ENCODE measurements at regions not wholly inside any gene's neighbourhood (a gene's known extent, or its start where the extent isn't known, plus 50 kb on each side); places are given as distances from the start of the nearest gene placed in this dataset.

DNA sequence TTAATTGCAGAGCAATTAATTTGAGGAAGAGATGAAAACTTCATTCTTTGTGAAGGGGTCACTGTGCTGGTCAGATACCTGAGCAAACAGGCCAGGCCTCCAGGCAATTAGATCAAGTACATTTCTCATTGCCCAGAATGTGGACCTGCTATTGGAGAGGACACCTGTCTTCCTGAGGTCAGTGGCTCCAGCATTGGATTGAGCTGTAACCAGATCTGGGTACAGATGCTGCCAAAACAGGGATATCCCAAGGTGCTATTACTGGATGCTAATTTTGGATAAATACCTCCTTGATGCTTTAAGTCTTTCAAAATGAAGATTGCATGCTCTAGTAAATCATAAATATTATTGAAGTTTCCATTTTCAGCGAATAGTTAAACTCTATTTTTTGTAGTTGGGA, 131.5 kb downstream of the FAM161A start:
- DNase-seq: no peak

DNA sequence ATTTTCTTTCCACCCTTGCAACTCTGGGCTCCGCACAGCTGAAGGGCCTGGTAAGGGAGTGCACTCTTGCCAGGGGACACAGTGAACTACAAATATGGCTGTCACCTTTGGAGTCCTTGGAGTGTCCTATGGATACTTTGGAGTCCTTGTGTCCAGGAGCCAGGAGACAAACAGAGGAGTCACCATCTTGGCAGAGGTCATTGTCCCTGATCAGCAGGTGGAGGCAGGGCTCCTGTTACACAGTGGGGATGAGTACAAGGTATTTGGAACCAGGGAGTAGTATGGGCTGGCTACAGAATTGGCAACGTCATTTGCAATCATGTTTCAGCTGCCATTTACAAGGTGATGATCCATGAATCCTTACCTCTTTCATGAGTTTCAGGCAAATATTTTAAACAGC, 132.5 kb downstream of the FAM161A start:
- DNase-seq: no peak

DNA sequence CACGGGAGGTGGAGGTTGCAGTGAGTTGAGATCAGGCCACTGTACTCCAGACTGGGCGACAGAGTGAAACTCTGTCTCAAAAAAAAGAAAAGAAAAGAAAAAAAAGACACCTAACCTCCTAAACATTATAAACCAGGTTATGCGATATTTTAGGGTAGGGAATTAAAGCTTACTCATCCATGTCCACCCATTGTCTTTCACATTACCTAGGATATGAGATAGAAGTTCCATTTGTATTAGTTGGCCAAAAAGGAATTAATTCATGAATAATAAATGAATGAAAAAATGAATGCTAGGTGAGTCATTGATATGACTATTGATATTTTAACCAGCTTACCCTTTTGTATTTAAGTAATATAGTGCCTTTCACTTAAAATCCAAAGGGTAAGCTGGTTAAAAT, 132.9 kb downstream of the FAM161A start:
- no peak for DNase-seq

DNA sequence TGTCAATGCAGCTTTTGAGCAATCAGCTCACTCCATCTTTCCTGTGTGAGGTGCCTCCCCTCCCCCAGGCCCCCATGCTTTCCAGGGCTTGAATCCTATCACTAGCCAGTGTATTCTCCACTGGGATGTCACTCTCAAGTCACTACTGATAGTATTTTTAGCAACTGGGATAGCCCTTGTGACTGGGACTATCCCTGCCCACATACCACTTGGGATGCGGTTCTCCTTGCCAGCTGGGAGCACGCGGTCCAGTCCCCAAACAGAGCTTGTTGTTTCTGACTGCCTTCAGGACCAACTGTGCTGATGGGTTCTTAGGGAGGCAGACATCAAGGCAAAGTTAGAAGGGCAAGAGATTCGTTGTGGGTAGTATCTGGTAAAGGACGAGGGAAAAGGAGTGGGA, 134.9 kb downstream of the FAM161A start:
- no peak for DNase-seq

DNA sequence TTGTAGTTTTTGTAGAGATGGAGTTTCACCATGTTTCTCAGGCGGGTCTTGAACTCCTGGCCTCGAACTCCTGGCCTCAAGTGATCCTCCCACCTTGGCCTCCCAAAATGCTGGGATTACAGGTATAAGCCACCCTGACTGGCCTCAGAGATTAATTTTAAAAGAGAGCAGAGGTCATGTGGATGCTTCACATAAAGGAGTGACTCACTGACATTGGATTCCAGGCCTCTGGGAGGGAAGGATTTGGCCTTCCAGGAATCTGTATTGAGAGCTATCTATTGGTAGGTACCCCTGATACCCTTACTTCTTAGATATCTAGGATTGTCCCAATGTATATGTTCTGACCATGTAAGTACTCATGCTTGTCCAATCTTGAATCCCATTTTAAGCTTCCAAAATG, 138.4 kb downstream of the FAM161A start:
- no peak for DNase-seq

DNA sequence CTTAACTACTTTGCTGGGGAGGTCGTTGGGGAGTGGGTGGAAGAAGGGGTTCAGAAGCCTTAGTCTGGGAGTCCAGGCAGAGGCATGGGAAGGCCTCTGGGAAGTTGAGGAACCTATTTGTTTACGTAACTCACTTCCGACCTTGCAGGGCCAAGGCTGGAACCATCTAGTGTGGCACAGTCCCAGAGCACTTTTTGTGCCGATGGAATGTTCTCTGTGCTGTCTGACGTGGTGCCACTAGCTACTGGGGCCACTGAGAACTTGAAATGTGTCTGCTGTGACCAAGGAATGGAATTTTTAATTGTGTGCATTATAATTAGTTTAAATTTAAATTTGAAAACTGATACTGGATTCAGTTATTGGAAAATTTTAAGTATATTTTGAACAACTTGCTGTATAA, 139.7 kb downstream of the FAM161A start:
- DNase-seq: no peak

DNA sequence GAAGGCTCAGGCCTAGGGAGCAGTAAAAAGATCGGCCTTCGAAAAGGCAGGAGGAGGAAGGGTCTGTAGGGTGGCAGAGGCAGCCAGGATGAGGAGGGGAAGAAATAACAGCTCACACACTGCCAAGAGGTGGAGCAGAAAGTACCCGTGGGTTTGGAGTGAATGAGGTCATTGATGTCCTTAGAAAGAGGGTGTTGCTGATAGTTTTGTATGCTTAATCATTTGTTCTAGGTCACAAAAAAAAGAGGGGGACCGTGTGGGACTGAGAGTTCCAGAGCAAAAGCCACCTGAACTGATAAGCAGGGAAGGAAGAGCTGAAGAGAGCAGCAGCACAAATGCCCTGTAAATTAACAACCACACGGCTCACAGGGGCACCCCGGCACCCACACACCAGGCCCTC, 140.4 kb downstream of the FAM161A start:
- DNase-seq: no peak

DNA sequence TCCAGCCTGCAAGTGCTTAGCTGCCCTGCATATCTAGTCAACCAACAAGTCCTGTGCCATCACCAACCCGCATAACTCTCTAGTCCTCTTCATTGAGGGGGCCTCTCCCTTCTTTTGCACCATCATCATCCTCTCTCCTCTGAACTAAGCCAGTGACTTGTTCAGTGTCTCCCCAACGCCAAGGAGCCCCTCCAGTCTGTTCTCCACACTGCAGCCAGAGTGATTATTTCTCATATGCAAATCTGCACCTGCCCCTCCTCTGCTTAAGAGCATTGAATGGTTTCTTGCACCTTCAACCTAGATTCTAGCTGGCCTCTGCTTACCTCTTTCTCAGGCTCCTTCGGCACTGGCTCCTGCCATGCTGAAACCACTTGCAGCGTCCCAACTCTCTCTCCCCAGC, 141.8 kb downstream of the FAM161A start:
- DNase-seq: no peak

DNA sequence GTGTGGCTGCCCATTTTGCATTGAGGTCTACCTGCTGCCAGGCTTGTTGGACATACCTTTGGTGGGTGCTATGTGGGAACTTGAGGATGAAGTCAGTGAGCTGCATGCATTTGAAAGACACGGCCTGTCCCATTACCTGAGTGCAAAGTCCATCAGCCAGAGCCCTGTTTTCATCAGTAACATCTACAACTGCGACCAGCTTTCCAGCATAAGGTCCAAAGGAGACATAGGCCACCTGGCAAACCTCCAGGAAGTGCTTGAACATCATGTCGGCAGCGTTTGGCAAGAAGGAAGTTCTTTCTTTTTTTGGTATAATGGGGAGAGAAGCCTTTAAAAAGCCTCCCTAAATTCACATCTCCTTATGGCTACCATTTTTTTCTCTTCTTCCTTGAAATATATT, 143.1 kb downstream of the FAM161A start:
- no peak for DNase-seq

DNA sequence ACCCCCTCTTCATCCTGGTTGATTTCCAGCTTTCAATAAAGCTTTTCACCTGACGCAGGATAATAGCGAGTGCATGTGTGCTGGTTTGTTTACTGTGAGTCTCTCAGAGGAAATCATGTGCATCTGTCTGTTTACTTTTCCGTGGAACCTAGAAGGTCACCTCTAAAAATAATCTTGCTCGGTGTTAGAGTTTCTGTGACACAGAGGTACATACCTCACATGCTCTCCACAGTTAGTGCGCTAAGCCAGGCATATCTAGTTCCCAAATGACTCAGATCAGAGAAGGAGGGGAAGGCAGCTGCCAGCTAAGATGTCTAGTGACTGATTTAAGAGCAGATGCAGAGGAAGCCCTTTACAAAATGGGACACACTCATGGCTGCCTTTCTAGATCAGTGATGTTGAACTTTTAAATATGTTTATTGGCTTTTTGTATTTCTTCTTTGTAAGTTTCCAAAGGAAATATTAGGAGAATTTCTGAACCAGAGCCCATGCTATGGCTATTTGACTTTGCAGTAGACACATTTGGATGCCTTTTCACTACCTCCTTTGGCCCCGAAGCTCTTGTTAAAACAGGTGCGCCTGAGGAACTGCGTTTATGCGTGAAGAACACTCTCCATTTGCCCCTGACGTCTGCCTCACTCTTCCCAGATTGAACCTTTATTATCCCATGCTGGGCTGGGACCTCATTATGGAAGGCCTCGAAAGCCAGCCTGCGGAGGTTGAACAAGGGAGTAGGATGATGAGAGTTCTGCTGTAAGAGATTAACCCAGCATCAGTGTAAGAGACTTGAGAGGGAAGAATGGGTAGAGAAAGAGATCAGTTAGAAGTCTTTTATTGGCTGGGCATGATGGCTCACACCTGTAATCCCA, 145.6 kb downstream of the FAM161A start:
- DNase-seq: no peak

DNA sequence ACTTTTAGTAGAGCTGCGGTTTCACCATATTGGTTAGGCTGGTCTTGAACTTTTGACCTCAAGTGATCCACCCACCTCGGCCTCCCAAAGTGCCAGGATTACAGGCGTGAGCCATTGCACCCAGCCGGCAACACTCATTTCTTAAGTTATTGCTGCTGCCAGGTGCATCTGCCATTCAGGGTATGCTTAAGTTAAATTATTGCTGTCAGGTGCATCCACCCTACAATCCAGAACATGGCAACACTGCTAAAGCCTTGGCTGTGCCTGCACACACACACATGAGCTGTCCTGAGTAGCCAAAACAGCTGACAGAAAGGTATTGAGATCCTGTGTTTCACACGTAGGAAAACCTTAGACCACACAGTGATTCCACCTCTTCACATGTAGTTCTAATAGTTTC, 148.2 kb downstream of the FAM161A start:
- no peak for DNase-seq

DNA sequence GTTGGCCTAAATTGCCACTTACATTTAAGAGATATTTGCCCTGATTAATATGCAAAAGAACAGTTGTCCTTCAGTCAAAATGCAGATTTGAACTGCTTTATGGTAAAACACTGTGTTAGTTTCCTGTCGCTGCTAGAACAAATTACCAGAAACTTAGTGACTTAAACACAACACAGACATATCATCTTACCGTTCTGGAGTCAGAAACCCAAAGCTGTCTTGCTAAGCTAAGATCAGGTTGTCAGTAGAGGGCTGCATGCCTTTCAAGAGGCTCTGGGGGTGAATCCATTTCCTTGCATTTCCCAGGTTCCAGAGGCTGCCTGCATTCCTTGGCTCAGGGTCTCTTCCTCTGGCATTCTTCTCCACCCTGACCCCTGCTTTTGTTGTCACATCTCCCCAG, 149.5 kb downstream of the FAM161A start:
- no peak for DNase-seq

DNA sequence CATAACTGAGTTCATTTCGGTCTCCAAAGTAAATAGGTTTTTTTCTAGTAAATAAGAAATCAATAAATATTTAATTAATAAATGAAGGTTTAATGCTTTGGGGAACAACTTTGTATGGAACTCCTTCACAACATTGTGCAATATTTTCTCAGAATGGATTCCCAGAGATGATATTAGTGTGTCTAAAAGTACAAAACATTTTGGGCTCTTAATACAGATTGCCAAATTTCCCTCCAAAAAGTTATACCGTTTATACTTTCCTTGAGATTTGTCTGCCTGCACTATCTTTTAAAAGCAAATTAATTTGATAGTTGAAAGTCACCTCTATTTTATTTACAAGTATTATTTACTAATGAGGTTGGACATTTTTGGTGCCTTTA, 151.8 kb downstream of the FAM161A start:
- no peak for DNase-seq

DNA sequence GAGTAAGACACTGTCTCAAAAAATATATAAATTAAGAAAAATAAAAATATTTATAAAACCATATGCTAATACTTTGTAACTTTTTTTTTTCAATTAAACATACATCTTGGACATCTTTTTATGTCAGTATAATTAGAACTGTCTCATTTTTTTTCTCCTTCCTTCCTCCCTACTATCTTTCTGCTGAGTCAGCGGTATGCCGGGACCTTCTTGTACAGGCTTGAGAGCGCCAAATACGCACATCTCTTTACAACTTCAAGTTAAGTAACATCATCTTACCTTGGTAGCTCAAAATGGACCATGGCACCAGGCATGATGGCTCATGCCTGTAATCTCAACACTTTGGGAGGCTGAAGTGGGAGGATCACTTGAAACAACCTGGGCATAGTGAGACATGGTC, 153.4 kb downstream of the FAM161A start:
- no peak for DNase-seq

DNA sequence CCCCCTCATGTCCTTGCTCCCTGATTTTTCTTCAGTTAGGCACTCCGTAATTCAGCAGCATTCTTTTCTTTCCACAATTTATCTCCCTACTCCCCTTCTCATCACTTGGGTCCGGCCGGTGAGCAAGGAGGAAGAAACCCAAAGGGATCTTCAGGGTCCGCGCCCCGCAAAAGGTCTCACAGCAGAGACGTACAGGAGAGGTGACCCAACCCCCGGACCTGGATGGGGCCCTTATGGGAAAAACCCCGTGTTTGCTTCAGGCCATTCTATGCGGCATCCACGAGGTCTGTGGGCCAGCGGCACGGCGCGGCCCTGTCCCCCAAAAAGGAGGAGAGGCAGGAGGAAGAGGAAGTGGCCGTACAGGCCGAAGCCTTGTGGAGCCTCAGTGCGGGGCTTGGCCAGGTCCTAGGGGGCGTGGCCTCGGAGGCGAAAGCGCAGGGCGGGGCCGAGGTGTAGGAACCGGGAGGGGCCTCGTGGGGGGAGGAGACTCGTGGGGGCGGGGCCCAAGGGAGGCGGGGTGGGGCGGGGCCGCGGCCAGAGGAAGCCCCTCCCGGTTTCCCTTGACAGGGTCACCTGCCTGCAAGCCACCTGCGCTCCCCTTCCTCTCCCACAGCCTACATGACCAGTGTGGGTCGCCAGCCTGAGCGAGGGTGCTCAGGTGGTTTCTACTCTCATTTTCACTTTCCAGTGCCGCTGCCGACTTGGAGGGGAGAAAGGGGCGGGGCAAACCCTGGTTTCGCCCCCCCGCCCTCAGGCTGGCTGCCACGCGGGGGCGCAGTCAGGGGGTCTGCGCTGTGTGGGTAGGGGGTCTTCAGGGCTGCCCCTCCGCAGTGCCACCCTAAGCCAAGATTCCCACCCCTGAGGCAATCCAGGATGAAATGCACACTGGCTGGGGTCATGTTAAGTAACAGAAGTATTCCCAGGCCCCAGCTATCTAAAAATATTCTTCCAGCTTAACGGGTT, 156.4 kb upstream of the XPO1 start:
- peak; percentile 90 for DNase-seq

DNA sequence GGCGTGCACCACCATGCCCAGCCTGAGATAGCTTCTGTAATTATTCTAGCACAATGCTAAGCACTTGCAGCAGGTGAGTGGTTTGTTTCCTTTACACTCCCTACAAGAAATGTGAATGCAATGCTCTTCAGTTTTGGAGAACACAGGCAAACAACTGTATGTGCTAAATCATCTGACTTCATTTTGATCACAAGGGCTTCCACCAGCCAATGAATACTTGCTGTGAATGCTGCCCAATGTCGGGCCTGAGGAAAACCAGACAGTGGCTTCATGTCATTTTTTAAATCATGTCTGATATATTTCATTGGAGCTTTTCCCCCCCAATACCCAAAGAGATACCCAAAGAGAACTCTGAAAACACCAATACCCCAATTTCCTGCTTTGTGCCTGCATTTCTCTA, 155.6 kb upstream of the XPO1 start:
- DNase-seq: no peak

DNA sequence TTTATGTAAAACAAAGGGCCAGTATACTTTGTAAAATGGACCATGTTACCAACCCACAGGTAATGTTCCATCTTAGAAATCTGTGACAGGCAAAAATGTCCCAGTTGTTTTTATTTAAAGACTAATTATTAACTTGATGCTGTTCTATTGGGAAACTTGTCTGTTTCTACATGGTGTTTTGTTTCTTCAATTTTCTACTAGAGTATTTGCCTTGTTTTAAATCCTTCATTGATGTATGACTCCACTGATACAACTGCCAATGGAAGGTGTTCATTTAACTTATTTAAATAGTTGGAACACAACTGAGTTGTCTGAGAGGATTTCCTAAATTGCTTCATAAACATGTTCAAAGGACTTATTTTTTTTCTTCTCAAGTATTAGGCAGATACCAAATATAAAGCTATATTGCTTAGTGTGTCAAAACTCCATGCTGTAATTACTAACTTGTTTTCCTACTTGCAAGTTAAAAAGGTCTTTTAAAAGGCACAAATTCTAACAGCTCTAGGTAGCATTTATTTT, 152.0 kb upstream of the XPO1 start:
- DNase-seq: no peak

DNA sequence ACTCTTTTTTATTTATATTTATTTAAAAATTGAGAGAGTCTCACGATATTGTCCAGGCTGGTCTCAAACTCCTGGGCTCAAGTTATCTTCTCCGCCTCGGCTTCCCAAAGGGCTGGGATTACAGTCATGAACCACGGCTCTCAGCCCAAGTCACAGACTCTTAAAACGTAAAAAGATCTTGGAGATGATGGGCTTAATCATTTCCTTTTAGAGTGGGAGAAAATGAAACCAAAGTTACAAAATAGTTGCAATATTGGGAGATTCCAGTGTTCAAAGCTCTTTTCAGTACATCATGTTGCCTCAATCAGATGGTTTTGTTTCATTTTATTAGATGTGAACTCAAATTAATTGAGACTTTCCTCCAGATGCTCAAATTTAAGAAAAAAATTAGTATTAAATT, 151.4 kb upstream of the XPO1 start:
- no peak for DNase-seq

DNA sequence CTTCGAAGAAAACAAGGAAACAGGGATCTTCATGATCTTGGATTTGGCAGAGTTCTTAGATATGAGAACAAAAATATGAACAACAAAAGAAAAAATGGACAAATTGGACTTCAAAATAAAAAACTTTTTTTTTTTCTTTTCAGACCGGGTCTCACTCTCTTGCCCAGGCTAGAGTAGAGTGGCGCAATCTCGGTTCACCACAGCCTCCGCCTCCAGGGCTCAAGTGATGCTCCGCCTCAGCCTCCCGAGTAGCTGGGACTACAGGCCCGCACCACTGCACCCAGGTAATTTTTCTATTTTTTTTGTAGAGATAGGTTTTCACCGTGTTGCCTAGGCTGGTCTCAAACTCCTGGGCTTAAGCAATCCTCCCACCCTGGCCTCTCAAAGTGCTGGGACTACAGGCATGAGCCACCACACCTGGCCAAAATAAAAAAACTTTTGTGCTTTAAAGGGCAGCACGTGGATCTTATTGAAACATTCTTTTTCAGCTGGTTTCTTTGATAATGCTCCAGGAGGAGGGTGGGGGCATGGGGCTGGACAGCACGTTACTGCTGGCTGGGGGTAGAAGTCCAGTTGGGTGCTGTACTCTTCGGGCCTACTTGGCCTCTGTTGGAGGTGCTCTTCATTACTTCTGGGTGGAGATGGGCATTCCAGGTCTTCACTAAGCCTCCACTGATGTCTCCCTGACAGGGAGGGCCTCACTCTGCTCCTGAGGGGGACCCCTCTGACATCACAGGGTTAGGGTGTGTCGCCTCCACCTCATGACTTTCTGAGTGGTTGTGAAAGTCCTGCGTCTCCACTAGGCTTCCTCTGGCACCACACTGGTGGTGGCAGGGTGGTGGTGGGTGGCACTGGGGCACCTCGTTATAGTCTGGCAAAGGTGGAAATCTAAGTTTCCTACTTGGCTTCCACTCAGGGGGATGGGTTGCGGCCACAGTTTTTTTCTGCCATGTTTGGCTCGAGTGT, 150.5 kb upstream of the XPO1 start:
- DNase-seq: no peak

DNA sequence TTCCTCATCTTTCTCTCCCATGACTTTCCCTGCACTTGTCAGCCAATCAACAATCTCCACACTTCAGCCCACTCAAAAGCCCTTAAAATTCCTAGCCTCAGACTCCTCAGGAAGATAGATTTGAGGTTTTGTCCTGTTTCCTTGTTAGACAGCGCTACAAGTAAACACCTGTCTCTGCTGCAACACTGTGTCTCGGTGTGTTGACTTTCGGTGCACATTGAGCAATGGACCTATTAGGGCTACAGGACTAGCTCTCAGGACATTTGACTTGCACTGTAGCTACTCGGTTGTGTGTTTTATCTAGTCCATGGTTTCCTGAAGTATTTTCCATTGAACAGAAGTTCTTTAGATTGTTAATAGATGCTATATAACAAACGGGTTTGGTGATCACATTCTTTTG, 140.9 kb upstream of the XPO1 start:
- DNase-seq: no peak

DNA sequence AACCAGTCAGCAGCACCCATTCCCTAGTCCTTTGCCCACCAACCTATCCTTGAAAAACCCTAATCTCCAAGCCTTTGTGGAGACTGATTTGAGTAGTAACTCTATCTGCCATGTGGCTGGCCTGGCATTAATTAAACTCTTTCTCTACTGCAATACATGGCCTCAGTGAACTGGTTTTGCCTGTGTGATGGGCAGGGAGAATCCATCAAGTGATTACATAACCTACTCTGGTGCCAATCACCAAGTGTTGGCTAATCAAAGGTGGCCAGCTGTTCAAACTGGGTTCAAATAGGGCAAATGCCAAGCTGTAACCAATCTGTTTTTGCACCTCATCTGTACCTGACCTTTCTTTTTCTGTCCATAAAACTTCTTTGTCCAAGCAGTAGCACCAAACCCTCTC, 139.8 kb upstream of the XPO1 start:
- DNase-seq: no peak

DNA sequence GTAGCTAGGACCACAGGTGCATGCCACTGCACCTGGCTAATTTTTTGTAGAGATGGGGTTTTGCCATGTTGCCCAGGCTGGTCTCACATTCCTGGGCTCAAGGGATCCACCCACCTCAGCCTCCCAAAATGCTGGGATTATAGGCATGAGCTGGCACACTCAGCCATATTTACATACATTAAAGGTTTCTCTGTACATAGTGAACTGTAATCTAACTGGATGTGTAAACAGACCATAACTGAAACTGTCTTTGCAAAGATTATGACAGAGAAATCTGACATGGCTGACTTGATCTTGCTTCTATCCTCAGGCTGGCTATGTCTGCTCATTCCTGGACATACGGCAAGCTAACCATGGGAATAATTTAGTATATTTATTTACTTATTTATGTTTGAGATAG, 139.2 kb upstream of the XPO1 start:
- DNase-seq: no peak

Measured in hindlimb muscle (tissue), 1 donor.